Pons (tissue), 1 donor: ENCODE measurements at regions not wholly inside any gene's neighbourhood (a gene's known extent, or its start where the extent isn't known, plus 50 kb on each side); places are given as distances from the start of the nearest gene placed in this dataset.

Experiments
- DNase-seq: peaks from one replicate; pipeline ENCODE4 v3.0.0-alpha.2; 2016; ENCODE audit warnings: low spot score

DNA sequence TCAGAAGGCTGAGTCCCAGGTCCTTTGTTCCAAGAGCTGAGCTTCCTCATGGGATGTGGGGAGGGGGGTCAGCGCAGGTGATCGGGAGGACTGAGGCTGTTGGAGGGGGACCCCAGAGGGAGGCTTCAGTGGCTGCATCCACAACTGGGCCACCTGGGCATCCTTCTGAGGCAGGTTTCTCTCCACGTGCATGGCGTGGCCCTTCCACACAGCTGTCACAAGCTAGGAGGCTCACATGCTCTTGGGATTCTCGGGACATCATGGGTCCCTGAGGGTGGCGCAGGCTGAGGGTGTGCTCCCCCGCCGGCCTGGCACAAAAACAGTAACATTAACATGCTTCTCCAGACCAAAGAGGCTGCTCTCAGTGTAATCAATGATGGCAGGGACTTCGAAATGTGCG is 229.6 kb upstream of the AJAP1 start:
- DNase-seq, result no peak

DNA sequence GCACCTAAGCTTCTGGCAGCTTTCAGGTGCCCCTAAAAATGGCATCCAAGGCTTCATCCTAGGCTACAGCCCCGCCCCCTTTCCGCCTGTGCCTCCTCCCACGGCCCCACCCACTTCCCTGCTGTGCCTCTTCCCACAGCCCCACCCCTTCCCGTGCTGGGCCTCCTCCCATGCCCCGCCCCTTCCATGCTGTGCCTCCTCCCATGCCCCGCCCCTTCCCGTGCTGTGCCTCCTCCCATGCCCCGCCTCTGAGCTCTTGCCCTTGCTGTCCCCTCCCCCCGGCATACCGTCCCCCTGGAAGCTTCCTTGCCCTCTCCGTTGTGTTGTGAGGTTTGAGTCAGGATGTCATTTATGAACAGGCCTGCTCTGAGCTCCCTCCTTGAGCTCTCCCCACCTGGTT is 228.5 kb upstream of the AJAP1 start:
- no peak for DNase-seq

DNA sequence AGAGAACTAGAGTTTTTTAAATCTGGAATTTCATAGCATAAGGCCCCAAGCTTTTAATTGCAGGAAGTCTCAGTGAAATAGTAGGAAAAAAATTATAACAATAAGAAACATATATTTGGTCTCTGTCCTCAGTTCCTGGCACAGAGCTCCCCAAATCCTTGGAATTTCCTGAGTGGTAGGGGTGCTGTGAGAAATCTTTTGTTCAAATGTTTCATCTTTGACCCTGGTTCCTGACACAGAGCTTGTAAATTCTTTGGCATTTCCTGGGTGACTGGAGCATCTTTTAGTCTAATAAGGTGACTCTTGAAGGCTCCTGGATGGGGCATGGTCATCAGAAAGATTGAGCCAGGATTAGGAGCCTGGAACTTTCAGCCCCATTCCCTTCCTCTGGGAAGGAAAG is 225.7 kb upstream of the AJAP1 start:
- DNase-seq, result no peak

DNA sequence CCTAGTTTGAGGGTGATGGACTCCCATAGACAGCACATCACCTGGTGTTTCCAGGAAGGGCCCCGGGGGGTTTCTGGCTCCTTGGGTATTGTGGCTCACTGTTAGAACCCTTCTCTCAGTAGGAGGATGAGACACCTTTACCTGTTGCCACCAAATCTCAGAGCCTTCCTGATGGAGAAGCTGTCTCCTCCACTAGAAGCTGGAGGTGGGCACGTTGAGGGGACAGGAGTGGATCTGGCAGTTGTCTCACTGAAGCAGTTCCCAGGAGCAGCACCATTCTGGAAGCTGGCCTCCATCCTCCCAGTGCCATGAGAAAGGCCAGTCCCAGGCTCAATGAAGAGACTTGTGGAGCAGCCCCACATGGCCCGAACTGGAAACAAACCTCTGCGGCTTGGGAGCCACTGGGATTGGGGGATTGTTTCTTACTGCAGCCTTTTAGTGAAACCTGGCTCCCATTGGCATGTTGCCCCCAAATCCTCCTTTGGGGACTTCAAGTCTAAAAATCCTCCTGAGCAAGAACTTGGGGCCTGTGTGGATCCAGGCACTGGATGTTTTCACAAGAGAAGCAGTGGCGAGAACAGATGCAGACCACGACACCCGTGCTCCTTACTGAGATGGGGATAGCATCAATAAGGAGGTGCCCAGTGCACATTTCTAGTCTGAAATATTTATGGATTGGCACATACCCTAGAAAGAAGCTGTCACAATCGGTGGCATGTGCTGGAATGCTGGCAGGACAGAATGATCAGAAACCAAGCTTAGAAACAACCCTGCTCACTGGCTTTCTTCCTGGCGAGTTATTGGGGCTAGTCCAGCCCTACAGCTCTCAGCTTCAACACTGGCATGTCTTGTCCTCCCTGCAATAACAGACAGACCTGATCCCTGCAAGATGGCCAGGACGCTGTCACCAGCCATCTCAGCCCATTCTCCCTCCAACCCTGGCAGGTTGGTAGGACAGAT is 223.7 kb upstream of the AJAP1 start:
- DNase-seq, result no peak

DNA sequence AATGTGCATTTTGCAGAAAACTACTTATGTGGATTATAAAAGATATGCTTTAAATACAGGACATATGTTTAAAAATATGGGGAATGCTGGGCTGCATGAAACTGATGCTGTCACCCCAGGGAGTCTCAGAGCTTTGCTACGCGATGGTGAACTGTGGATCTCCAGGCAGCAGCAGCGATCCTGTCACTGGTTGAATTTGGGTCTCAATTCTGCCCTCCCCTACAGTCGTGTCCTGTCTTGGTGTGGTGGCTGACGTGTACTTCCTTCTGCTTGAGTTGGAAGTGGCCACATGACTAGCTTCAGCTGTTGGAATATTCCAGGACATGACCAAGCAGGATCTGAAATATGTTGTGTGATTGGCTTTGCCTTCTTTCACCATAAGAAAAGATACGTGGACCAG is 222.9 kb upstream of the AJAP1 start:
- DNase-seq, result no peak

DNA sequence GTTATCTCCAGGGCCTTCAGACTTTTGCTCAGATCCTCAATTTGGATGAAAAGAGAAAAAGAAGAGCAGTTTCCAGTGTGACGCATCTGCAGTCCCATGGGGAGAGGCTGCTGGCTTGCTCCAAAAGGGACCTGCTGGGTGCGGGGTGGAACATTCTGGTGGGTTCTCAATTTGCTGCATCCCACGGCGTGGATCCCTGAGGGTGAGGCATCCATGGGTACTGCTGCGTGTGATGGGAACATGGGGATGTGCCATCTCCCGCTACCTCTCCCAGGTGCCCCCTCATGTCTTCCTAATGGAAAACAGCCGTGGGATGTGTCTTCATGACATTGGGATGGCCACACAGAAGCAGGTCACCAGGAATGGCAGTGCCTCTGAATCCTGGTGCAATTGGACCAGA is 221.3 kb upstream of the AJAP1 start:
- no peak for DNase-seq

DNA sequence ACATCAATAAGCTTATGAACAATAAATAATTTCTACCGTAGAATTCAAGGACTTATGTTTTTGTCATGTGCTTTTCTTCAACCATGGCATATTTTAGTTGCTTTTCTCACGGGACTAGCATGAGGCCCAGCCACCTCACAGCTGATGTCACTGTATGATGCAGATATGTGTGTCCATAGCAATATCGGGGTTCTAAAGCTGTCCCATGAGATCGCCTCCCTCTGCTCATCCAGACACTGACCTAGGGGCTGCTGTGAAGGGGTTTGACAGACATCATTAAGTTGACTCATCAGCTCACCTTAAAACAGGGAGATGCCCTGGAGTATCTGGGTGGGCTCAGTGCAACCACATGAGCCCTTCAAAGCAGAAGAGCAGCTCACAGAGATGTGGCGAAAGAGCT is 210.3 kb upstream of the AJAP1 start:
- no peak for DNase-seq

DNA sequence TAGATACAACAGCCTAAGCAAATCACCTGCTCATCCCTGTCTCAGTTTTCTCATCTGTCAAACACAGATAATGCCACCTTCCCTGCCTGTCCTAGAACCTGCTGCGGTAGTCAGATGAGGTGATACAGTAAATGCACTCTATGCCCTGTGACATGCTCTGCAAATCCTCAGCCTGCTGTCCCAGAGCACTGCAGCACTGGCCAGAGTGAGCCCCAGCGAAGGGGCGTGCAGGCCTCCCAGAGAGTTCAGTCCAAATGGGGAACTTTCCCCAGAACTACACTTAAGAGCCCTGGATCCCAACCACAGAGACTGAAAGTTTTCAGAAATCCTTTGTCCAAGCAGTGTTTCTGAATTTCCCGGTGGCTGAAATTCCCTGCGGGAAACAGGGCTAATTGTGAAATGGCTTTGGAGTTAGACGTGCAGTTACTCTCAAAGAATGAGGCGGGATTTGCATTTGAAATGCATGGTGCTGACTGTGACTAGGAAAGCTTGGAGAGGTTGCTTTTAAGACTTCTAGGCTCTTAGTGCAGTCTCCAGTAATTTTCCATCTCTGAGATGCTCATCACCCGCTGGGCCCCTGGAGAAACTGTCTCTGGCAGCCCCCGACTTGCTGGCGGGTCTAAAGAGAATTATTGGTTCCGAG is 206.5 kb upstream of the AJAP1 start:
- DNase-seq, result no peak

DNA sequence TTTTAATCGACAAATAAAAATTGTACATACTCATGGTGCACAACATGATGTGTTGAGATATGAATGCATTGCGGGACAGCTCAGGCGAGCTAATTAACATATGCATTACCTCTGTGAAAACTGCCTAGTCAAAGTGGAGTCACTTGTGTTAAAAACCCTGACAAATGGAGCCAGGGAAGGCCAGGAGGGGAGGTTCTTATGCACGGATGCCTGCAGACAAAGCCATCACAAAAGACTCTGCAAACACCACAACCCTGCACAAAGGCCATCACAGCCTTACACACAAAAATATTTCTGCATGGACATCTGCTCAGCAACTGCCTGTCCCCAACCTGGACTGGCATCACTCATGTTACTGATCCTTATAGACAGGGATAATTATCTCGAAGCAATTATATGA is 204.4 kb upstream of the AJAP1 start:
- DNase-seq, result no peak

DNA sequence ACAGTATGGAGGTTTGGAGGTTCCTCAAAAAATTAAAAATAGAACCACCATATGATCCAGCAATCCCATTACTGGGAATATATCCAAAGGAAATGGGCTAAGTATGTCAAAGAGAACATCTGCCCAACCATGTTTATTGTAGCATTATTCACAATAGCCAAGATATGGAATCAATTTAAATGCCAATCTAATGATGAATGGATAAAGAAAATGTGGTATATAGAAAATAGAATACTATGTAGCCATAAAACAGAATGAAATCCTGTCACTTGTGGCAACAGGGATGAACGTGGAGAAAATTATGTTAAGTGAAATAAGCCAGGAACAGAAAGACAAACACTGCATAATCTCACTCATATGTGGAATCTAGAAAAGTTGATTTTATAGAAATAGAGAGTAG is 201.7 kb upstream of the AJAP1 start:
- no peak for DNase-seq

DNA sequence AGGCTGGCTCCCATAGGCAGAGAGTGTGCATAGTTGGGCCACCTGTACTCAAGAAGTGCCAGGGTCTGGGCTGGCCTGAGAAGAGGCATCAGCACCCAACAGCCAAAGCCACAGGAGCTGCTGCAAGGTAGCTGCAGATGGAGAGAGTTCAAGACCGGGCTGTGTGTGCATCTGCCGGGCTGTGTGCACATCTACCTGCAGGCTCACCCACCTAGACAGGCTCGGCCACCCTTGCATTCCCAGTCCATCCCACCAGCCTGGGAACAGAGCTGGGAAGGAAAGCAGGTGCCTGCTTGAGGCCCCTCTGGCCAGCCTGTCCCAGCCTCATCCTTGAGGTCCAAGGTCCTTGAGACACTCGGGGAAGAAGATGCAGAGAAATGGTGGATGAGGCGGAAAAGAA is 194.4 kb upstream of the AJAP1 start:
- no peak for DNase-seq

DNA sequence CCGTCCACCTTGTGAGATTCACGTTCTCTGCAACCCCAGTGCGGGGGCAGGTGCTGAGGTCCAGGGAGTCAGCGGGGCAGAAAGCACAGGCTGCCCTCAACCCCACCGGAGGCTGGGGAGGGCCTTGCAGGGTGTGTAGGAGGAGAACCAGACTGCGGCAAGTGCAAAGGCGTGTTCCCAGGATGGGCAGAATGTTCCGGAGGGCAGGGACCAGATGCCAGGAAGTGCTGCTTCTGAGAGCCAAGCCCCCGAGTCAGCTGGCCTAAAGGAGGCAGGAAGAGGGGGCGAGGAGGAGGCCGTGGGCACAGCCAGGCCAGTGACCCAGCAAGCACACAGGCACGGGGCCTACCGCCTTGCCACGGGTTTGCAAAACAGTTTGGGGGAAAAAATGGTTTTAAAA is 193.8 kb upstream of the AJAP1 start:
- DNase-seq, result no peak

DNA sequence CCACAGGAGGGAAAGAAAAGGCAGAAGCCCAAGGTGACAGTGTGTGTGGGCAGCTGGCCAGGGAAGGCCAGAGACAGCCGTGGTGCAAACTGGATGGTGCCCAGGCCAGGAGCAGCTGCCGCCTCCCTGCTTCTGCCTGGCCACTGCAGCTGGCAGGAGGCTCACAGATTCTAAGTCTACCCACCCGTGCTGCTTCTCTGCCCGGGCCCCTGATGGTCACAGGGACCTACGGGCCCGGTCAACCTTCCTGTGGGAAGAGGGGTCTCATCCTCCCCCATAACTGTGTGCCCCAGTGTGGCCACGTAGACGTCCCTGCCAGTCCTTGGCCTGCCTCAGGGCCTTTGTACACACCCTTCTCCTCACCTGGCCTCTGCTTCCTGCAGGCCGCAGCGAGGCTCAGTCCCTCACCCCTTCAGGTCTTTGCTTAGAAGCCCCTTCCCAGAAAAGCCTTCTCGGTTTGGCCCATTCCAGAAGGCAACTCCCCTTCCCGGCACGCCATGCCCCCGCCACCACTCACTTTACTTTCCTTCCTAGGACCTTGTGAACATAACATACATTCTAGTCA is 192.6 kb upstream of the AJAP1 start:
- DNase-seq, result no peak

DNA sequence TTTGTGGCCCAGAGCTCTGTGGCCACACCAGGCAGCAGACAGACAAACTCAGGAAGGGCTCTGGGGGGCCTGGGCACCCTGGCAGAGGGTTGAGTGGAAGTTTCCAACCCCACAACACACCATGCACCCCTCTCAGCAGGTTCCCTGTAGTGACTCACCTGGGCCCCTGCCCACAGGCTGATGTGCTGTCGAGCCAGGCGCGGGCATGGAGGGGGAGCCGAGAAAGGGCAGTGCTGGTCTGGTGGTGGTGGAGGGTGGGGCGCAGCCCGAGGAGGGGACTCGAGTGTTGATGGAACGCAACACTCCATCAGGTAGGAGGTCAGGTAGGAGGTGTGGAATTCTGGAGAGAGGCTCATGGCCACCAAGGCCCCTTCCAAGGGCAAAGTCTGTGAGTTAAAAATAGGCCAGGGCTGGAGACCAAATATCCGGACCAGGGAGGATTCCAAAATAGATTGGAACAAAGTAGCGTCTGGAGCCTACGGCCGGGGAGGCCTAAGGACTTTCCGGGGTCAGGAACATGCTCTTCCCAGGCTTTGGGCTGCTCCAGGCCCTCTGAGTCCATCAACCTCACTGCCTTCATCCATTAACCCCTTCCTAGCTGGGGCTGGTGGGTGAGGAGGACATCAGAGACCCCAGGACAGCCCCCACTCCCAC is 191.5 kb upstream of the AJAP1 start:
- no peak for DNase-seq

DNA sequence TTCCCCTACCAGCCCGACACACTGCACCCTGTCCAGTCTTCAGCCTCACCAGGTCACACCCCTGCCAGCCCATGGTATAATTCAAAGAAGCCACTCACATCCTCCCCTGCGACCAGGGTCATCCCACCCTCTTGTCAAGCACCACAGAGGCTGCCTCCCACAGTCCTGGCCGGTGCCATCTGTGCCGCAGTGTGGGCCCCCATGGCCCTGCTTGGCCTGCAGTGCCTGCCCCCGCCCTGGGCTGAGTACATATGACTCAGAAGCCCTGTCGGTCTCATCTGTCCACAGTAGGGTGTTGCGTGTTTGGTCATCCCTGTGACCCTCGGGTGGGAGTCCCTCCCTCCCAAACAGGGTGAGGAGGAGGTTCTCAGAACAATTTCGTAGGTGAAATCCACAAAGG is 190.8 kb upstream of the AJAP1 start:
- DNase-seq, result no peak

DNA sequence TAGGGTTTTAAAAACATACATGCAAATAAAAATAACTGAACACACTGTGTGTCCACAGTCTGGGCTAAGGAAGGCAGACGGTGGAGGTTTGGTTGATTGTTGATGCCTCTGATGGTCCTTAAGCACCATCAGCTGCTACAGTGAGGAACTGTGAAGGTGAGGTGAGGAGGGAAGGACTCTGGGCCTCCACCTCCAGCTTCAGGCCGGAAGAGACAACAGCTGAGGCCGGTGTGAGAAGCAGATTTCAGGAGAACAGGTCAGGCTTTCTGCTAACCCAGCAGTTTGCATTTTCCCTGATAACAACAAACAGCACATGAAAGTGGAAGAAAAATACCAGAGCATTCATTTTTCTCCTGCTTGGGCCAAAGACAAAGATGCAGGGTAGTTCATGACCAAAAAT is 189.9 kb upstream of the AJAP1 start:
- DNase-seq, result no peak

DNA sequence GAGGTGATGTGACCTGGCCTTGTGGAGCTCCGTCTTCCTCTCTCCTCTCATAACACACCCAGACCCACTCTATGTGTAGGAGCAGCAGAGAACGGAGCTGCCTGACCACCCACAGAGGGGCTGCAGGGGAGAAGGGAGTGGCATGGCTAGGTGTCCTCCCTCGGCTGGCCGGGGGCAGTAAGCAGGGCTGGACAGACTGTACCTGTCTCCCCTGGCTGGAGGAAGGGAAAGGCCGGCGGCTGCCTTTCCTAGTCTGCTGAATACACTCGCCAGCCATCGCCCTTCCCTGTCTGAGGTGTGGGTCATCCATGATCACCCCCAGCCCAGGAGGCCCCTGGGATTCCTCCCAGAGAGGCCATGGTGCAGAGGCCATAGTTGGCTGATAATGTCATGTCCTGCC is 187.2 kb upstream of the AJAP1 start:
- no peak for DNase-seq

DNA sequence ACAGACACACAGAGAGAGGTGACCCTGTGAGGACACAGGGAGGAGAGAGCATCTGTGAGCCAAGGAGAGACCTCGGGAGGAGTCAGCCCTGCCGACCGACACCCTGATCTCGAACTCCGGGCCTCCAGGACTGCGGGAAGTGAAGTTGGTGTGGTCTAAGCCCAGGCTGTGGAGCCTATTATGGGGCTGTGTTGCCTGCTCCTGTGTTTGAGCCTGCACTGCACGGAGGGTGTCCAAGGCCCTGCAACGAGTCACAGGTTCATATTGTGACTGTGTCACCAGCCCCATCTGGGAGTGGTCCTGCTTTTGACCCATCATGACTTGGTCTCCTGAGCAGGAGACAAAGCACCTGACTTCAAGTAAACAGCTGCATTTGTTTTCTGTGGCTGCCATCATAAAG is 186.0 kb upstream of the AJAP1 start:
- DNase-seq, result no peak

DNA sequence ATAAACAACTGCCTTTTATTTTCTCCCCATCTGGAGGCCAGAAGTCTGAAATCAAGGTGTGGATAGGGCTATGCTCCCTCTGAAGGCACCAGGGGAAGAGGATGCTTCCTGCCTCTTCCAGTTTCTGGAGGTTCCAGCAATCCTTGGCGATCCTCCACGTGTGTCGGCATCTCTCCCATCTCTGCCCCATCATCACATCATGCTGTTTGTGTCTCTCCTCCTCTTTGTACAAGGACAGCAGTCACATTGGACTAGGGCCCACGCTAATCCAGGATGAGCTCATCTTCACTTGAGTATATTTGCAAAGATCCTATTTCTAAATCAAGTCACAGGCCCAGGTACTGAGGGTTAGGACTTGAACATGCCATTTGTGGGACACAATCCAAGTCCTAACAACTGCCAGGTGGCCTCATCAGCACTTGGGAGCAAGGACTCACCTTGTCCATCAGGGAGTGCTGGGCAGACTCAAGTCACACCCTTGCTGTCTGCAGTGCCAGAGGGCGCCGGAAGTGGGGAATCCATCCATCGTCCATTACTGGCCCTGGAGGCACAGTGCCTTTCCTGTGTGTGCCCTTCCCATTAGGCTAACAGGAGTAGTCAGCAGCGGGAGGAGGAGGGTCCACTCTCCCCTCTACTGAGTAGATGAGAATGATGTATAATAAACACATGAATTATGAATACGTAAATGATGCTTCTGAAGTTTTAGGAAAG is 185.4 kb upstream of the AJAP1 start:
- no peak for DNase-seq

DNA sequence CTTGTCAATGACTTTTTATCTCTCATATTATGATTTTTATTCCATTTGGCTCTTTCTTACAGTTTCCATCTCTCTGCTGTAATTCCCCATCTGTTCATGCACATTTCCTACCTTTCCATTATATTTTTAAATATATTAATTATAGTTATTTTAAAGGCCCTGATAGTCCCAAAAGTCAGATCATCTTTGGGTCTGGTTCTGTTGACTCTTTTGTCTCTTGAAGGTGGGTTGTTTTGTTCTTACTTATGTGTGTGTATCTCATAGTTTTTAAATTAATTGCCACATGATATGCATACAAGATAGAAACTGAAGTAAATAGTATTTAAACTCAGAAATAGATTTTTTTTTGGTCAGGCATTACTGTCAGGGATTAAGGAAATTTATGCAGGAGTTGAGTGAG is 178.0 kb upstream of the AJAP1 start:
- no peak for DNase-seq

DNA sequence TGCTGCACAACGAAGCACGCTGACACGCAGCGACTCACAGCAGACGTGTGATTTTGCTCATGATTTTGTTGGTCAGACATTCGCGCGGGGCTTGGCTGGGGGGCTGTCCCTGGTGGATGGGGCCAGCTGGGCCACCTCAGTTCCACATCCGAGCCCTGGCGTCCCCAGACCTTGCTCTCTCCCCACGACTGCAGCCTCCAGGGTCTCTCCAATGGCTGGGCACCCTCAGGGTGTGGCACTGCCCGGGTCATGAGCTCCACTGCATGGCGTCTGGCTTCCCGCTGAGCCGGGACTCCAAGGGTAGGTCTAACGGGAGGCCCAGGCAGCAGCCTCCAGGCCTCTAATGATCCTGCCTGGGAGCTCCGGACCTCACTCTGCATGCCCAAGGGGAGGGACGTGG is 173.0 kb upstream of the AJAP1 start:
- DNase-seq, result no peak

DNA sequence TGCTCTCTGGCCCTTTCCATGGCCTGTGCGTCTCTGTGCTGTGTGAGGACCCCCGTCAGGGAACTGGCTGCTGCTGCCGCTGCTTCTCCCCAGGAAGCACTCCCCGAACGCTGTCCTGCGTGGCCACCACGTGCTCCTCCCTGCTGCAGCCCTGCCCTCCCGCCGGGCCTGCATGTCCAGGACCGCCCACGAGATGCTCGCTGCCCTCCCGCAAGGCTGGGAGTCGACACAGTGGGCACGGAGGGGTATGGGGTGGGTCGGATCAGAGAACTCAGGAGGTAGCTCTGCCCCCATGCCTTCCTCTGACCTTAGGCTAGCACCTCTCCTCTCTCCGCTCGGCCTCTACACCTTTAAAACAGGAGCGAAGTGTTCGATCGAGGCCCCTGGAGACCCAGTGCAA is 171.9 kb upstream of the AJAP1 start:
- DNase-seq, result no peak
